ENCODE measurements at regions not wholly inside any gene's neighbourhood (a gene's known extent, or its start where the extent isn't known, plus 50 kb on each side); places are given as distances from the start of the nearest gene placed in this dataset.

DNA sequence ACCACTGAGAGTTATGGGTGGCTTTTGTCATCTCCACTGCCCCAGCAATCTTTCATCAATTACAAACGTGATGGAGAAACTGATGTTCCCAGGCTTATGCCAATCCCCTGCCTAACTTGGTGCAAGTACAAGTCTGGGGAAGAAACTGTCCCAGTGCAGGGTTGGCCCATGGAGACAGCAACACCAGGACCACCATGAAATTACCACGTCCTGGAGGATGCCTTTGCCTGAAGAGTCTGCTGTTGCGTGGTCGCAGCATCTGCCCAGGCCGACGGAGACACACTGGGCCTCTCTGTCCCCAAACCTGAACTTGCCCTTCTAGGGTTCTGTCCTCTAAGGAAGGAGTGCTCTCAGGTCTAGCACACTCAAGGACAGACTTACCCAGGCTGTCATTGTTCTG lies 496.8 kb upstream of the RAB6C start:
- no peak for TF ChIP-seq POLR2A (IDR thresholded peaks at IDR 0.05)
- TF ChIP-seq, protein P1, sequence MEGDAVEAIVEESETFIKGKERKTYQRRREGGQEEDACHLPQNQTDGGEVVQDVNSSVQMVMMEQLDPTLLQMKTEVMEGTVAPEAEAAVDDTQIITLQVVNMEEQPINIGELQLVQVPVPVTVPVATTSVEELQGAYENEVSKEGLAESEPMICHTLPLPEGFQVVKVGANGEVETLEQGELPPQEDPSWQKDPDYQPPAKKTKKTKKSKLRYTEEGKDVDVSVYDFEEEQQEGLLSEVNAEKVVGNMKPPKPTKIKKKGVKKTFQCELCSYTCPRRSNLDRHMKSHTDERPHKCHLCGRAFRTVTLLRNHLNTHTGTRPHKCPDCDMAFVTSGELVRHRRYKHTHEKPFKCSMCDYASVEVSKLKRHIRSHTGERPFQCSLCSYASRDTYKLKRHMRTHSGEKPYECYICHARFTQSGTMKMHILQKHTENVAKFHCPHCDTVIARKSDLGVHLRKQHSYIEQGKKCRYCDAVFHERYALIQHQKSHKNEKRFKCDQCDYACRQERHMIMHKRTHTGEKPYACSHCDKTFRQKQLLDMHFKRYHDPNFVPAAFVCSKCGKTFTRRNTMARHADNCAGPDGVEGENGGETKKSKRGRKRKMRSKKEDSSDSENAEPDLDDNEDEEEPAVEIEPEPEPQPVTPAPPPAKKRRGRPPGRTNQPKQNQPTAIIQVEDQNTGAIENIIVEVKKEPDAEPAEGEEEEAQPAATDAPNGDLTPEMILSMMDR (IDR thresholded peaks at IDR 0.05), result no peak
- no peak for TF ChIP-seq EP300 (IDR thresholded peaks at IDR 0.05)
